ENCODE measurements at regions not wholly inside any gene's neighbourhood (a gene's known extent, or its start where the extent isn't known, plus 50 kb on each side); places are given as distances from the start of the nearest gene placed in this dataset.
"Not testable (repeated sequence)": the region's sequence is repeated elsewhere in the genome, so short reads cannot be mapped to it uniquely, and the experiment has no call there.

DNA sequence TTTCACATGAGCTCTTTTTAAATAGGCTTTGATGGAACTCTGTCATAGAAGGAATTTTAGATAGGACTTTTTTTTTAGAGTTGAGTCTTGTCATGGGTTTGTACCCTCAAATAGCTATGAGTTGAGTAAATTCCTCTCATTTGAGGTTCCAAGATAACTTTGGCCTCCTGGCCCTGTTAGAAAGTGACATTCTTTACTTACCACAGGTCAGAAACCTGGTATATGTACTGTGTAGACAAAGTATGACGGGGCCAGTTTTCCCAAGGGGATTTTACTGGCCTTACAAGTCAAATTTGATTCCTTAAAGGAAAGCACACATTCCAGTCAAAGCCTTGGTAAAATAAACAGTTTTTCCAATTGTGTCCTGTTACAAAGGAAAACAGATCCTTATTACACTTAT is 729.3 kb upstream of the LUZP2 start:
- ATAC-seq (no peak), DNase-seq (no peak)
- Histone ChIP-seq H3K27ac (ENCODE audit: low read length) (no peak overlapping the region), H3K27me3 (ENCODE audit: control insufficient read depth, insufficient read depth) (no peaks in the 10 kb centered on the region), H3K9me3 (ENCODE audit: control insufficient read depth, low read length) (no peaks in the 10 kb centered on the region), H3K4me1 (ENCODE audit: control insufficient read depth, insufficient read depth, low read length) (no peaks in the 10 kb centered on the region), H3K4me3 (ENCODE audit: low read length) (no peak overlapping the region)
- 65% methylated on average over 1 of the region's 1 CpG for WGBS
- intact Hi-C loops (cut with DNase I), result no loop called here

DNA sequence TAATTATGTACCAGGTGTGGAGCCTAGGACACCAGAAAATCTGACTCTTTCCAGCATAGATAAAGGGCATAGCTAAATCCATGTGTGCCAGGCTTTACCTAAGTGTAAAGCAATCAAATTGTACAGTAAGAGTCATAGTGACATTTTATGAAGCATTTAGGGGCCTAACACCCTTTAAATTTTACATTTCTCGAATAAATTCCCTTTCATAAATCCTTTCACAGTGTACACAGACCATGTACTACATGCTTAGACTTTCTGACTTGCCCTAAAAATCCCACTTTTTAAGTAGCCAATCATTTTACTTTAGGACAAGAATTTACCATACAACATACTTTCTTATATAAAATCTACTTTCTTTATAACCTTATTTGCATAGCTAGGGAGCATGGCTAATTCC is 727.6 kb upstream of the LUZP2 start:
- 80% methylated on average over 1 of the region's 1 CpG for WGBS
- H3K4me3 ChIP-seq (ENCODE audit: low read length), result no peak overlapping the region
- DNase-seq (no peak), ATAC-seq (no peak)
- intact Hi-C loops (cut with DNase I), result no loop called here
- no peaks in the 10 kb centered on the region for H3K27me3 ChIP-seq (ENCODE audit: control insufficient read depth, insufficient read depth)
- no peak overlapping the region for H3K27ac ChIP-seq (ENCODE audit: low read length)
- H3K4me1 ChIP-seq (ENCODE audit: control insufficient read depth, insufficient read depth, low read length), result no peaks in the 10 kb centered on the region
- no peaks in the 10 kb centered on the region for H3K9me3 ChIP-seq (ENCODE audit: control insufficient read depth, low read length)

DNA sequence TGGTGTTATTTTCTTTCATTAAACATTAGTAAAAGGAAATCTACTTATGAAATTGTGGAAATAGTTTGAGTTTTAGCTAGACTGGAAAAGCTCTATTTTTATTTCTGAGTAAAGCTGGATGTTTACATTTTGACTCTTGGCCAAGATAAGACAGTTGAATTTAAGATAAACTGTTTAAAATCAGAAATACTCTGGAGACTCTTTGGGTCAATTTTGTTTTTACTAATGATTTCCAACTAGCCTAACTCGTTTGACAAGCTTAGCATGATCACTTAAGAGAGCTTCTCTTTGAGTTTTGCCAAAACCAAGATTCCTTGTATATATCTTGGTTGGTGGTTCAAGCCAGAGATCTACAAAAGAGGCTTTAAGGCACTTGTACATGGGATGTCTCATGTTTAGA is 724.8 kb upstream of the LUZP2 start:
- Histone ChIP-seq H3K9me3 (ENCODE audit: control insufficient read depth, low read length) (no peaks in the 10 kb centered on the region), H3K27ac (ENCODE audit: low read length) (no peak overlapping the region), H3K4me3 (ENCODE audit: low read length) (no peak overlapping the region), H3K4me1 (ENCODE audit: control insufficient read depth, insufficient read depth, low read length) (no peaks in the 10 kb centered on the region), H3K27me3 (ENCODE audit: control insufficient read depth, insufficient read depth) (no peaks in the 10 kb centered on the region)
- WGBS, result 13% methylated on average over 1 of the region's 1 CpG
- no peak for DNase-seq
- intact Hi-C loops (cut with DNase I), result no loop called here
- ATAC-seq, result no peak

DNA sequence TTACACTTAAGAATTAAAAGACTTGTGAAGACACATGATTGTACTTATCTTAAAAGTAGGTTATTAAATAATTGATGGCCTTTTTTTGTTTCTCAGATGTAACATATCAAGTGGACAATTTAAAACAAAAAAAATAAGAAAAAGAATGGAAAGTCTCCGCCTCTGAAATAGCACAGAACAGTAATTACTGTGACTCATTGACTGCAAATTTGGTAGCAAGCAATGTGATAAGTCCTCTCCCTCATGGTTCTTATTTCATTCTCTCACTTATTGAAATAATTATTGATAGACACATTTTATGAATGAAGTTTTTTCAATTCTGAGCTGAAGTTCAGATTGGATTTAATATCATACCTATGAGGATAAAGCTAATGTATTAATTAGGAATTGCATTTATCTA is 717.9 kb upstream of the LUZP2 start:
- no peak for ATAC-seq
- Histone ChIP-seq H3K4me3 (ENCODE audit: low read length) (no peak overlapping the region), H3K27me3 (ENCODE audit: control insufficient read depth, insufficient read depth) (no peaks in the 10 kb centered on the region), H3K9me3 (ENCODE audit: control insufficient read depth, low read length) (no peaks in the 10 kb centered on the region), H3K27ac (ENCODE audit: low read length) (no peak overlapping the region), H3K4me1 (ENCODE audit: control insufficient read depth, insufficient read depth, low read length) (no peaks in the 10 kb centered on the region)
- intact Hi-C loops (cut with DNase I), result no loop called here
- no peak for DNase-seq
- 68% methylated on average over 1 of the region's 1 CpG for WGBS

DNA sequence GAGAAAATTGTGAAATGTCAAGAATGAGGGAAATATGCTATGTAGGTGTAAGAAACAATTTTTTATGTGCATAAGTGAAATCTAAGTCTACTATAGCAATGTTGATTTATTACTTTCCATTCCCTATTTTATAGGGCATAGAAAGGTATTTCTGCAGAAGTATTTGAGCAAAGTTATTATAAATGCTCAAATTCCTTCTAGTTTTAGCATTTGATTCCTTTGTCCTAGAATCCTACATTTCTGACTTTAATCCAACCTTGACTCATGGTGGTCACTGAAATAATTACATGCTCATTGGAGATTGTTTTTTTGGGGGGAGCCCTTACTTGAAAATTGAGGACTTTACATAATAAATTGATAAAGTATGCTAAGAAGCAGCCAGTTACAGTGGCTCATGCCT is 716.6 kb upstream of the LUZP2 start:
- DNase-seq, result no peak
- no peak for ATAC-seq
- Histone ChIP-seq H3K4me3 (ENCODE audit: low read length) (no peak overlapping the region), H3K27ac (ENCODE audit: low read length) (no peak overlapping the region), H3K9me3 (ENCODE audit: control insufficient read depth, low read length) (no peaks in the 10 kb centered on the region), H3K27me3 (ENCODE audit: control insufficient read depth, insufficient read depth) (no peaks in the 10 kb centered on the region), H3K4me1 (ENCODE audit: control insufficient read depth, insufficient read depth, low read length) (no peaks in the 10 kb centered on the region)
- intact Hi-C loops (cut with DNase I), result no loop called here

DNA sequence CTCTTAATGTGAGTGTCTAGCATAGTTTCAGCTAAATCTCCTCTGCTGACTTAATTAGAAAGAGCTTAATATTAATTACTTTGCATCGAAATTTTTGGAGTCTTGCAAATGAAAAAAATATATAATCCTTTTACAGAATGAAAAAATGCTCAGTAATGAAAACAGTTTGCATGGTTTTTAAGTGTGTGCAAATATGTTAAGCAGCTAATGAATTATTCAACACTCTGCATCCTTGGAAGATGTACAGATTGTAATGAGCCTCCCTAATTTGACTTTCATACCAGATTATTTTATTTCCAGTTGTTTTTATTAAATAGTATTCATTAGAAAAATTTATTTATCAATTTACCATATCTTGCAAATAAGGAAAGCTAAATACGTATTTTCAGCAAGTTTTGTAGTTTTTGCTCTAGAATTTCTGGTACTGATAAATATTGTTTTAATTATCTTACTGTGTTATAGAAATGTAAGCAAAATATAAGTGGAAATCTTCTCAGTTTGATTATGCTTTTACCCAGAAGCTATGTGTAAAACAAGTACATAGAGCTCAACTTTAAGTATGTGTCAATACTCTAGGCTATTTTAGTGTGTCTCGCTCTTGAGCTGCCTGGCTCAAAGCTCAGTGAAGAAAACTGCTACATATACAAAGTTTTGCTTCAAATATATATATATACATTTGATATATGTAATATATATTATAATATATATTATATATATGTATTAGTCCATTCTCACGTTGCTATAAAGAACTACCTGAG is 714.9 kb upstream of the LUZP2 start:
- WGBS, result 75% methylated on average over 4 of the region's 4 CpGs
- no peaks in the 10 kb centered on the region for H3K27me3 ChIP-seq (ENCODE audit: control insufficient read depth, insufficient read depth)
- no peaks in the 10 kb centered on the region for H3K9me3 ChIP-seq (ENCODE audit: control insufficient read depth, low read length)
- no peak overlapping the region for H3K4me3 ChIP-seq (ENCODE audit: low read length)
- no peak for DNase-seq
- intact Hi-C loops (cut with DNase I), result no loop called here
- H3K4me1 ChIP-seq (ENCODE audit: control insufficient read depth, insufficient read depth, low read length), result no peaks in the 10 kb centered on the region
- no peak for ATAC-seq
- no peak overlapping the region for H3K27ac ChIP-seq (ENCODE audit: low read length)

DNA sequence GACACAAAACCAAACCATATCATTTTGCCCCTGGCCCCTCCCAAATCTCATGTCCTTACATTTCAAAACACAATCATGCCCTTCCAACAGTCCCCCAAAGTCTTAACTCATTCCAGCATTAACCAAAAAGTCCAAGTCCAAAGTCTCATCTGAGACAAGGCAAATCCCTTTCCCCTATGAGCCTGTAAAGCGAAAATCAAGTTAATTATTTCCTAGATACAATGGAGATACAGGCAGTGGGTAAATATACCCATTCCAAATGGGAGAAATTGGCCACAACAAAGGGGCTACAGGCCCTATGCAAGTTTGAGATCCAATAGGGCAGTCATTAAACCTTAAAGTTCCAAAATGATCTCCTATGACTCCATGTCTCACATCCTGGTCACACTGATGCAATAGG is 709.9 kb upstream of the LUZP2 start:
- DNase-seq; H3K4me3 ChIP-seq (ENCODE audit: low read length); H3K9me3 ChIP-seq (ENCODE audit: control insufficient read depth, low read length); ATAC-seq; H3K4me1 ChIP-seq (ENCODE audit: control insufficient read depth, insufficient read depth, low read length); H3K27me3 ChIP-seq (ENCODE audit: control insufficient read depth, insufficient read depth); H3K27ac ChIP-seq (ENCODE audit: low read length); intact Hi-C loops (cut with DNase I): not testable (repeated sequence)
- 65% methylated on average over 1 of the region's 1 CpG for WGBS

DNA sequence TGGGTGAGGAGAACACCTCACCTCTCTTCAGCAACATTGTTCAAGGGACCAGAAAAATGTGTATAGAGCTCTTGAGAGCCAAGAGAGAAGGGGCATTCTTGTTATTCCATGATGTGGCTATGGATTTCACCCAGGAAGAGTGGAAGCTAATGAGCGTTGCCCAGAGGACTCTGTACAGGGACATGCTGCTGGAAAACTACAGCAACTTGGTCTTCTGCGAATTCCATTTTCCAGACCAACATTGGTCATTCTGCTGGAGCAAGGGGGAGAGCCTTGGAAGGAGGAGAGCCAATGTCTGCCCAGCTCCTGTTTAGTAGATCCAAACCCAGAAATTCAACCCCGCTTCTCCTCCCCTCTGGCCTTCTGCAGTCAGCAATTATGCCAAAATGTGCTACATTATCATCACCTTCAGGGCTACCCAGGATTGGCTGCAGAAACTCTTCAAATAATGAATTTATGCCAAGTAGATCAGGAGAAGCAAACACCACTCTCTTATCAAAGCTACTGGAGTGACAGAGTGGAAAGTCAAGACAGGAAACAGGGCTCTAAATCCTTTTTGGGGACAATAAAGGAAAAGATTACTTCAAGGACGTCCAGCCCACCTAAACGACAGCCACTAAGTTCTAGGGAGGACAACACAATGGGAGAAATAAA is 707.5 kb upstream of the LUZP2 start:
- no peak for DNase-seq
- no peaks in the 10 kb centered on the region for H3K27me3 ChIP-seq (ENCODE audit: control insufficient read depth, insufficient read depth)
- intact Hi-C loops (cut with DNase I), result no loop called here
- H3K9me3 ChIP-seq (ENCODE audit: control insufficient read depth, low read length), result no peaks in the 10 kb centered on the region
- 56% methylated on average over 5 of the region's 5 CpGs for WGBS
- H3K4me3 ChIP-seq (ENCODE audit: low read length), result no peak overlapping the region
- H3K4me1 ChIP-seq (ENCODE audit: control insufficient read depth, insufficient read depth, low read length), result no peaks in the 10 kb centered on the region
- no peak for ATAC-seq
- H3K27ac ChIP-seq (ENCODE audit: low read length), result no peak overlapping the region

DNA sequence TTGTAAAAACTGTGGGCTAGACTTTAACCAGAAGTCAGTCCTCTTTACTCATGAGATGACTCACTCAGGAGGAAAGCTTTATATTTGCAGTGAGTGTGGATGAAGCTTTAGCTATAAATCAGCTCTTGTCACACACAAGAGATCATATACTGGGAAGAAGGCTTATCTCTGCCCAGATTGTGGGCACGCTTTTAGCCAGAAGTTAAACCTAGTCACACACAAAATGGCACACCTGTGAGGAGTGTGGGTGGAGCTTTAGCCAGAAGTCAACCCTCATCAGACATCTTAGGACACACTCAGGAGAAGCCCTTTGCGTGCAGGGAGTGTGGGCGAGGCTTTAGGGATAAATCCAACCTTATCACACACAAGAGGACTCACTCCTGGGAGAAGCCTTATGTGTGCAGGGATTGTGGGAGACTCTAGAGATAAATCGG is 706.9 kb upstream of the LUZP2 start:
- intact Hi-C loops (cut with DNase I), result no loop called here
- H3K4me1 ChIP-seq (ENCODE audit: control insufficient read depth, insufficient read depth, low read length), result no peaks in the 10 kb centered on the region
- no peak overlapping the region for H3K27ac ChIP-seq (ENCODE audit: low read length)
- no peak for ATAC-seq
- no peaks in the 10 kb centered on the region for H3K9me3 ChIP-seq (ENCODE audit: control insufficient read depth, low read length)
- 74% methylated on average over 4 of the region's 4 CpGs for WGBS
- H3K4me3 ChIP-seq (ENCODE audit: low read length), result no peak overlapping the region
- DNase-seq, result no peak
- no peaks in the 10 kb centered on the region for H3K27me3 ChIP-seq (ENCODE audit: control insufficient read depth, insufficient read depth)

DNA sequence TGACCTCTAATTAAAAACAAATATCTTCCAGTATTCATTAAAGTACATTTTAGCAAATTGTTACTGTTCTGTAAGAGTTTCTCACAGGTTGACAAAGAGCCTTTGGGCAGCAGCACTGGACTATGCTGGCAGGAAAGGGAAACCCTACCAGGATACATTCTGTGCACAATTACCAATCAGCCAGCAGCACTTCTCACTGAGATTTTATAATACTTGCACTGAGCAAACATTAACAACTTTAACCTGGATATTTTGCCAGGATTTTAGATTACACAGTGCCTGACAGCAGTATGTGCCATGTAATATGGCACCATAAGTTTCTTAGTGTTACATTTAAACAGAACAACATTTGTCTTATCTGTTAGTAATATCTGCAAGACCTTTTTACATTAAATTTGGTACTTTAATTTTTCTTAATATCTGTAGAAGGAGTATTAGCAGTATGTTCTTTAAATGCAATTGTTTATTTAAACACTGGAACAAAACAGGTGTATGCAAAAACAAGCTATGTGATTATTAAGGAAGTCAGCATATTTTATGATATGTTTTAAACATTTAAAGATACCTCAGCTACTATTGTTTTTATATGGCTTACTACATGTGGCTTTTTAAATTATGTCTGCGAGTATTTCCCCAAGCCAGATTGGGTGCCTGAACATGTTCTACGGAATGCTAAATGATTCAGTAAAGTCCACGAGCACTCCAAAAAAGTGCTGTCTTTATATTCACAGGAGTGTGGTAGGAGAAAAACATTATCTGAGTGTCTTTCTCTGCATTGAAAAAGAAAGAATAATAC is 699.0 kb upstream of the LUZP2 start:
- Histone ChIP-seq H3K27me3 (ENCODE audit: control insufficient read depth, insufficient read depth) (no peaks in the 10 kb centered on the region), H3K9me3 (ENCODE audit: control insufficient read depth, low read length) (no peaks in the 10 kb centered on the region), H3K27ac (ENCODE audit: low read length) (no peak overlapping the region), H3K4me1 (ENCODE audit: control insufficient read depth, insufficient read depth, low read length) (no peaks in the 10 kb centered on the region), H3K4me3 (ENCODE audit: low read length) (no peak overlapping the region)
- intact Hi-C loops (cut with DNase I), result no loop called here
- no peak for ATAC-seq
- no peak for DNase-seq
- WGBS, result 77% methylated on average over 3 of the region's 3 CpGs

DNA sequence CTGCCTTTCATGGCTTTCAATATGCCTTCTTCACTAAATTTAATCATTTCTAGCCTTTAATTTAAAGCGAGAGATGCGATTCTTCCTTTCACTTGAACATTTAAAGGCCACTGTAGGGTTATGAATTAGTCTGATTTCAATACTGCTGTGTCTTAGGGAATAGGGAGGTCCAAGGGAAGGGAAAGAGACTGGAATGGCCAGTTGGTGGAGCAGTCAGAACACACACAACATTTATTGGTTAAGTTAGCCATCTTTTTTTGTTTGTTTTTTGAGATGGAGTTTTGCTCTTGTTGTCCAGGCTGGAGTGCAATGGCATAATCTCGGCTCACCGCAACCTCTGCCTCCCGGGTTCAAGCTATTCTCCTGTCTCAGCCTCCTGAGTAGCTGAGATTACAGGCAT is 662.5 kb upstream of the LUZP2 start:
- H3K9me3 ChIP-seq (ENCODE audit: control insufficient read depth, low read length); DNase-seq; H3K27me3 ChIP-seq (ENCODE audit: control insufficient read depth, insufficient read depth); intact Hi-C loops (cut with DNase I); H3K27ac ChIP-seq (ENCODE audit: low read length); ATAC-seq; H3K4me1 ChIP-seq (ENCODE audit: control insufficient read depth, insufficient read depth, low read length); H3K4me3 ChIP-seq (ENCODE audit: low read length): not testable (repeated sequence)
- WGBS, result 90% methylated on average over 5 of the region's 5 CpGs

All from right cardiac atrium (tissue), 5 donors.